AG09309 (cell line): ENCODE measurements at regions not wholly inside any gene's neighbourhood (a gene's known extent, or its start where the extent isn't known, plus 50 kb on each side); places are given as distances from the start of the nearest gene placed in this dataset.

Source experiments
- DNase-seq: peaks from one replicate; pipeline ENCODE4 v3.0.0-alpha.2; 2010; ENCODE audit warnings: low read depth
- H3K4me3 ChIP-seq: 2 replicates; pipeline ENCODE4 v1.5.1; 2011; ENCODE audit warnings: mild to moderate bottlenecking, low read depth, low read length, moderate library complexity; ENCODE audit not compliant: control insufficient read depth
- TF ChIP-seq, protein P1 (sequence below): IDR thresholded peaks from 2 replicates; pipeline ENCODE4 v1.5.1; 2011; ENCODE audit warnings: mild to moderate bottlenecking, low read depth, low read length, inconsistent platforms; ENCODE audit not compliant: insufficient read depth, control insufficient read depth; ENCODE audit errors: missing control alignments

DNA sequence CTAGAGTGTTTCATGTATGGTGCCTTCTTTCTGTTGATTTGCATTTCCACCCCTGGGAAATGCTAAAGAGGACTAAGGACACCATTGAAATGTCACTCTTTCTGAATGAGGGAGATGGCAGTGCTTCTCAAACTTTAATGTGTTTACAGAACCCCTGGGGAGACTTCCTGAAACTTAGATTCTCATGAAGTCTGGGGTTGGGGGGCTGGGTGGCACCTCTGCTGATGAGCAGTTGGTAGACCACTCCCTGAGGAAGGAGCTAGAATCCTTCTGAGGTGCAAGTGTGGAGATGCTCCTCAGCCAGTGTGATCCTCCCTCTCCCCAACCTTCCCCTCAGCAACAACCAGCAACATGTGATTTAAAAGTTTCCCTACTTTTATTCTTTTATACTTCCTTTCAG, 546.8 kb downstream of the LRRC70 start:
- TF ChIP-seq, protein P1, sequence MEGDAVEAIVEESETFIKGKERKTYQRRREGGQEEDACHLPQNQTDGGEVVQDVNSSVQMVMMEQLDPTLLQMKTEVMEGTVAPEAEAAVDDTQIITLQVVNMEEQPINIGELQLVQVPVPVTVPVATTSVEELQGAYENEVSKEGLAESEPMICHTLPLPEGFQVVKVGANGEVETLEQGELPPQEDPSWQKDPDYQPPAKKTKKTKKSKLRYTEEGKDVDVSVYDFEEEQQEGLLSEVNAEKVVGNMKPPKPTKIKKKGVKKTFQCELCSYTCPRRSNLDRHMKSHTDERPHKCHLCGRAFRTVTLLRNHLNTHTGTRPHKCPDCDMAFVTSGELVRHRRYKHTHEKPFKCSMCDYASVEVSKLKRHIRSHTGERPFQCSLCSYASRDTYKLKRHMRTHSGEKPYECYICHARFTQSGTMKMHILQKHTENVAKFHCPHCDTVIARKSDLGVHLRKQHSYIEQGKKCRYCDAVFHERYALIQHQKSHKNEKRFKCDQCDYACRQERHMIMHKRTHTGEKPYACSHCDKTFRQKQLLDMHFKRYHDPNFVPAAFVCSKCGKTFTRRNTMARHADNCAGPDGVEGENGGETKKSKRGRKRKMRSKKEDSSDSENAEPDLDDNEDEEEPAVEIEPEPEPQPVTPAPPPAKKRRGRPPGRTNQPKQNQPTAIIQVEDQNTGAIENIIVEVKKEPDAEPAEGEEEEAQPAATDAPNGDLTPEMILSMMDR = no peak
- H3K4me3 ChIP-seq = no peak overlapping the region
- no peak for DNase-seq

GRCh38 chr5:63124266-63124665, 545.6 kb downstream of the LRRC70 start:
- no peak overlapping the region for H3K4me3 ChIP-seq
- DNase-seq = no peak
- TF ChIP-seq, protein P1 = no peak

DNA sequence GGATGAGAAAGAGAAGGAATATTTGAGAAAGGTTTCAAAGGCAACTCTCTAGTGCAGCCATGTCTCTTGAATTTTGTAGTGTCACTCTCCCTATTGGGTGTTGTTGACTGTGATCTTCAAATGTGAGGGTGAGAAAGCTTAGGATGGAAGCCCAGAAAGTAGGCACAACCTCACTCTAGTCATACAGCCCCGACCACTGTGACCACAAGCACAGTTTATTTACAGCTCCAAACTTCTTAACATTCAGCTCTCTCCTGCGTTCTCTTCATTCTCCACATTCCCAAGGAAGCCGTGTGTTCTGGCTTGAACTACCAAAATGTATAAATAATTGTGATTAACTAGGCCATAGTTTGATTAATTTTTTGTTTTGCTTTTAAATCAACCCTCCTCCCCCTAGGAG, 542.9 kb downstream of the LRRC70 start:
- no peak for DNase-seq
- H3K4me3 ChIP-seq = no peak overlapping the region
- TF ChIP-seq, protein P1 = no peak

DNA sequence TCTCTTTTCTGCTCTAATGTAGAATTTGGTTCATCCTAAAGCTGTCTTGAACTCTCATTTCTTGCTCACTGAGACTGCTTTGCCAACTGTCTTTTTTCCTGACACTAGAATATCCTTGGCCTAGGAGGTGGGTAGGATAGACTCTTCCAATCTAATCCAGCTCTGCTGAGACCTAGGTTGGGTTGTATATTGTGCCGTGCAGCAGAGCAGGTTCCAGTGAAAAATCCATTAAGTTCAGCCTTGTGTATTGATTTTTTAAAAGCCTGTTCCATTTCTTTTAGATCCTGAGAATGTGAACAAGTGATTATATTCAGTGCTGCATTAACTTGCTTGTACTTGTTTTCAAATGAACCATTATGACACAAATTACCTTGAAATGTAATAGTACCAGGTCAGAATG, 539.6 kb downstream of the LRRC70 start:
- no peak for DNase-seq
- TF ChIP-seq, protein P1 = no peak
- no peak overlapping the region for H3K4me3 ChIP-seq

GRCh38 chr5:63111891-63112290, 533.3 kb downstream of the LRRC70 start:
- TF ChIP-seq, protein P1 = no peak
- H3K4me3 ChIP-seq = no peak overlapping the region
- DNase-seq = no peak

DNA sequence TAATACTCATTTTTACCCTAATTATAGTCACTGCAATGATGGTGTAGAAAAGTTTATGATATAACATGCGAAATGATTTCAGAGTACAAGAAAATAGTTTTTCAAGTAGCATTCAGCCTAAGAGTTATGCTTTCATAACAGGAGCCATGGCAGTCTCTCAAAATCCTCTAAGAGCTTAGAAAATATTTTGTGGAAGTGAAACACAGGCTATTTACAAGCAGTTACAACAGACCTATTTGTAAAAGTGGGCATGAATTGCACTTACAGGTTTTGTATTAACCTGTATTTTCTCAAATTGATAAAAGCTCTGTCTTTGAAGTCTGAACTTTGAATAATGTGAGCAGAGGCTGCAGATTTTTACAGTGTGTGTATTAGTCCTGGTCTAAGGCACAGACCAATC, 523.3 kb downstream of the LRRC70 start:
- TF ChIP-seq, protein P1 = no peak
- DNase-seq = no peak
- H3K4me3 ChIP-seq = no peak overlapping the region

DNA sequence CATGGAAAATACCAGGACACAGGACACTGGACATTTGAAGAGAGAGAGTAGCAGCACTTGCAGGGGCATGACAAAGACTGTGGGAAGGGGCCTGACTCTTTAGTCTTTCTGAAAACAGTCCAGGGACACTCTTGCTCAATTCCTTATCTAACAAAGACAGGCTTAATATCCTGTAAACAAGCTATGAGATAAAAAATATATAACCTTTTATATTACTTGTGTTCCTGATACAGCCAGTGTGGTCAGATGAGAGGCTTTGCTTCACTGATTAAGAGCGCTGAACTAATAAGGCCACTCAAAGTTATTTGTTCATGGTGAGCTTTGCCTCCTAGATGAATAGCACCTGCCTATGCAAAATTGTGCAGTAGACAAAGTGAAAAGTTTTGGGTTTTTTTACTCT, 518.7 kb downstream of the LRRC70 start:
- TF ChIP-seq, protein P1 = no peak
- H3K4me3 ChIP-seq = no peak overlapping the region
- DNase-seq = no peak
